GM18505 (cell line): ENCODE measurements at regions not wholly inside any gene's neighbourhood (a gene's known extent, or its start where the extent isn't known, plus 50 kb on each side); places are given as distances from the start of the nearest gene placed in this dataset.

ENCODE experiments used
- ATAC-seq: cut with Tn5 transposase; IDR thresholded peaks from one replicate; pipeline ENCODE4 v1.9.1; 2021; ENCODE audit not compliant: unreplicated experiment
- POLR2A ChIP-seq: IDR thresholded peaks from 4 replicates; pipeline ENCODE4 v1.6.1; 2011; ENCODE audit warnings: borderline replicate concordance; ENCODE audit not compliant: insufficient read depth, insufficient read length; ENCODE audit errors: extremely low read depth

DNA sequence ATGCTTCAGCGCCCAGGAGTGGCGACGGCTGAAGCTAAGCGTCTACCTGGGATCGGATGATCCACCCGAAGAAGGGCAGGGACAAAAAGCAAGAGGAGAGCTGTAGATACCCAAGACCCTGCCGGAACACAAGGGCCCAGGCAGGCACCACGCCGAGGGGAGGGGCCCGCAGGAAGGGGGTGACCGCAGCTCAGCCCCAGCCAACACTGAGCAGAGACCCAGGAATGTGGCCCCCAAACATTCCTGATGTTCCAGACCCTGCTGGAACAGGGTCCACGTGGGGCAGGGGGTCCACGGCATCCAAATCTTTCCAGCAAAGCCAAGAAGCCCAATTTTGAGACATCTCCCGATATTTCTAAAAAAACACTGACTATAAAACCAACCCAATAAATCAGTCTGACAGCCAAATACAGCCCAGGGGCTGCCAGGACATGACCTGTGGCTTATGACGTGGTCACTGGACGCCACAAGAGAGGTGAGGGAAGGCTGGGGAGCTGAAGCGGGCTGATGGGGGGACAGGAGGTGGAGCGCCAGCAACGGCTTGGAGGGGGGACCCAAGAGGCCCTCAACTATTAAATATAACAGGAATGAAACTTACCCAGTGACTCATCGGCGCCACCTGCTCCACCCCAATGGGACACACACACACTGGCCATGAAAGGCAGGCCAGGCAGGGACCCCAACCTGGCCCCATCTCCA, 58.9 kb downstream of the NCOR2 start:
- peak; percentile 51 for ATAC-seq
- TF ChIP-seq POLR2A: no peak

DNA sequence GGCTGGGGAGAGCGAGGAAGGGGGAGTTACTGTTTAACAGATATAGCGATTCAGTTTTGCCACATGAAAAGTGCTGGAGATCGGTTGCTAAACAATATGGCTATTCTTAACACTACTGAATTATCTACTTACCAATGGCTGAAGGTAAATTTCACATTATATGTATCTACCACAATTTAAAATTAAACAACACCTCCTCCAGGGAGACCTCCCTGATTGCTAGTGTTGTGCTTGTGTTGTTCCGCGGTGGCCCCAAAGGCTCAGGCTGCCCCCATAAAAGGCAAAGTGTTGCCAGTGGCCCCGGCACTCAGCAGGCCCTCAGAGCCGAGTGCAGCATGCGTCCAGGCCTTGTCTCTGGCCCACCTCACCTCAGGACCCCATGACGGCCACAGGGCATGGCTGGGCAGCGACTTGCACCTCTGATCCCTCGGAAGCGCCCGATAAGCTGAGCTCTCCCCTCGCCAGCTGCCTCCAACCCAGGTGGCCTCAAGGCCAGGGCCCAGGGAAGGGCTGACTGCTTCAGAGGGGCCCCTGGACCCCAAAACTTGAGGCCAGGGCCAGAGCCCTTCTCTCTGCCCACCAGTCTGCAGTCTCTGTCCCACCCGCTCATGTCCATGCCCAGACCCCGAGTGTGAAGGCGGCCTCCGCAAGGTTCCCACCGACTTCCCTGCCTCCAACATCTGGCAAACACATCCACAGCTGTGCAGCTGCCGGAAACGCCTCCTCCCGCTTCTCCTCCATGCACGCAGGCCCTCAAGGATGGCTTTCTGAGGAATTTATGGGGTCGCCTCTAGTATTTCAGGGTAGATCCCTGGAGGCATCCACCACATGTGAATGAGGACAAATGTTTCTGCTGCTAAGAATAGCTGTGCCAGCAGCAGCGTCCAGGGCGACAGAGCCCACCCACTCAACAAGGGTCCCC, 60.0 kb downstream of the NCOR2 start:
- no peak for TF ChIP-seq POLR2A
- ATAC-seq: no peak

DNA sequence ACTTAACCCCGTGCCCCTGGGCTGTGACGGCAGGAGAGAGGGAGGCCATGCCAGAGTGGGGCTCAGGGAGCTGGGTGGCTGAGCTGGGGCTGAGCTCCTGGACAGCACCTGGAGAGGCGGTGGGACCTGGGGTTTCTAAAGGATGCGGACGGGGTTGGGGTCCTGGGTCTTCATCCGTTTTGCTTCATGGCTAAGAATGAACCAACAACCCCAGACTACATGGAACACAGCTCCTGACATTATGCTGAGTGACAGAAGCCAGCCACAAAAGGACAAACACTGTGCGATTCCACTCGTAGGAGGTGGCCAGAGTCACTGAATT, 60.6 kb downstream of the NCOR2 start:
- no peak for TF ChIP-seq POLR2A
- ATAC-seq: no peak

GRCh38 chr12:124506145-124506831, 61.1 kb downstream of the NCOR2 start:
- no peak for TF ChIP-seq POLR2A
- ATAC-seq: no peak

GRCh38 chr12:124505001-124505818, 62.2 kb downstream of the NCOR2 start:
- no peak for ATAC-seq
- TF ChIP-seq POLR2A: no peak

GRCh38 chr12:124504273-124505000, 63.0 kb downstream of the NCOR2 start:
- no peak for TF ChIP-seq POLR2A

GRCh38 chr12:124503305-124503704, 64.1 kb downstream of the NCOR2 start:
- no peak for TF ChIP-seq POLR2A
- no peak for ATAC-seq

More at GRCh38 chr12:124504273-124505000, 63.0 kb downstream of the NCOR2 start:
- no peak for ATAC-seq

- TF ChIP-seq POLR2A: no peak
- ATAC-seq: no peak
Measured at GRCh38 chr12:124502379-124502778, 65.0 kb downstream of the NCOR2 start.

DNA sequence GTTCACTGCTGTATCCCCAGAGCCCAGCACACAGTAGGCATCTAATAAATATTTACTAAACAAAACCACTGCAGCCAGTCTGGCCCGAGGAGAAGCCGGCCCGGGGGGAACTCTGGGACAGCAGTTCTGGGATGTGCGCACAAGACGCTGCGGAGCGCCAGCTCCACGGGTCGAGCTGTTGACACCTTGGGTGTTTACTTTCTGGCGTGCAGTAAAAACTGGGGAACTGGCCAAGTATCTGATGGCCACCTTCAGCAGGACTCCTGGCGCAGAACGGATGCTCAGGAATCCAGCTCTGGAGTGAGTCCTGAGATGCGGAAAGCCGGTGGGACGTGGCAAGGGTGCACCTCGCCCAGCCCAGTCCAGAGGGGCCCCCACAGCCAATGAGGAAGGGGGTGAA, 65.6 kb downstream of the NCOR2 start:
- no peak for TF ChIP-seq POLR2A
- no peak for ATAC-seq

DNA sequence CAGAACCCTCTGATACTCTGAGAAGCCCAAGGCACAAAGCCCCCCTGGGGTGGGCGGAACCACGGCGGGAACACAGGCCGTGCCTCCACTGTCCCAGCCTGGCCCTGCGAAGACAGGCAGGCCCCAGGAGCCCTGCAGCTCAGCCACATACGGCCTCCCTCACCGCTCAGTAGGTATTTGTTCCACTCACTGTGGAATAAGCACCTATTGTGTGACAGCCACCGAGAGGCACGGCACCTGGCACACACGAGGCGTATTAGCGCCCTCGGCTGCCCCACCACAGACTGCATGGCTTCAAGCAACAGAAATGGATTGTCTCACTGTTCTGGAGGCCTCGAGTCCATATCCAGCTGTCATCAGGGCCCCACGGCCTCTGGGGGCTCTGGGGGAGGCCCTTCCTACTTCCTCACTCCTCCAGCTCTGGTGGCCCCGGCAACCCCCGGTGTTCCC, 66.3 kb downstream of the NCOR2 start:
- TF ChIP-seq POLR2A: no peak
- no peak for ATAC-seq

GRCh38 chr12:124499898-124500244, 67.5 kb downstream of the NCOR2 start:
- no peak for ATAC-seq
- no peak for TF ChIP-seq POLR2A

GRCh38 chr12:124499190-124499753, 68.1 kb downstream of the NCOR2 start:
- no peak for ATAC-seq
- no peak for TF ChIP-seq POLR2A
